ENCODE measurements at regions not wholly inside any gene's neighbourhood (a gene's known extent, or its start where the extent isn't known, plus 50 kb on each side); places are given as distances from the start of the nearest gene placed in this dataset.
"Not testable (repeated sequence)": the region's sequence is repeated elsewhere in the genome, so short reads cannot be mapped to it uniquely, and the experiment has no call there.

DNA sequence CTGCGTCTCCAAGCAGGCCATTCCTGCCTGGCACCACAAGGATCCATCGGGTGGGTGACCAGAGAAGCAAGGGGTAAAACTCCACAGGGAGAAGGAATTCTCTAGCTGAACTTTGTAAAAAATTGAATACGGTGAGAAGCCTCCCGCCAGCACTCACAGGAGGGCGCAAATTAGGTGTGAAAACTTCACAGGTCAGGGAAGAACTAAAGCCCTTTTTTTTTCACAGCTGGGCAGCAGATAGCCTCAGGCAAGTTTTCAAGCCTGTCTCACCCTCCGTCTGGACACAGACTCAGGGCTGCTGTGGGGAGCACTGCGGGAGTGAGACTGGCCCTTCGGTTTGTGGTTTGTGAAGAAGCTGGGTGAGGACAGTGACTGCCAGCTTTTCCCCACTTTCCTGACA is 224.1 kb upstream of the FGF16 start:
- no peak overlapping the region for H3K27ac ChIP-seq (ENCODE audit: low read depth, low read length)
- H3K4me3 ChIP-seq (ENCODE audit: low read length in 3 of 3): no peak overlapping the region
- no peaks in the 10 kb centered on the region for H3K27me3 ChIP-seq (ENCODE audit: control insufficient read depth in 3 of 3, insufficient read depth in 3 of 3, low read length in 3 of 3)
- H3K9me3 ChIP-seq (ENCODE audit: control insufficient read depth in 3 of 3, low read length in 3 of 3): no peaks in the 10 kb centered on the region
- H3K4me1 ChIP-seq (ENCODE audit: control insufficient read depth in 3 of 3, insufficient read depth in 3 of 3, low read length in 3 of 3): no peaks in the 10 kb centered on the region
- no peak overlapping the region for H3K9ac ChIP-seq (ENCODE audit: low read depth in 1 of 3, low read length in 3 of 3)
- H3K36me3 ChIP-seq (ENCODE audit: control insufficient read depth in 3 of 3, insufficient read depth in 3 of 3, low read length in 3 of 3): no peaks in the 10 kb centered on the region

GRCh38 chrX:77264490-77264889 is 182.7 kb upstream of the FGF16 start:
- Histone ChIP-seq H3K27ac (ENCODE audit: low read depth, low read length) (no peak overlapping the region), H3K4me3 (ENCODE audit: low read length in 3 of 3) (no peak overlapping the region), H3K9me3 (ENCODE audit: control insufficient read depth in 3 of 3, low read length in 3 of 3) (peaks cover 0 to 3% (median 0%) of the 10 kb centered on the region in 3 donors), H3K27me3 (ENCODE audit: control insufficient read depth in 3 of 3, insufficient read depth in 3 of 3, low read length in 3 of 3) (no peaks in the 10 kb centered on the region), H3K4me1 (ENCODE audit: control insufficient read depth in 3 of 3, insufficient read depth in 3 of 3, low read length in 3 of 3) (no peaks in the 10 kb centered on the region), H3K9ac (ENCODE audit: low read depth in 1 of 3, low read length in 3 of 3) (no peak overlapping the region), H3K36me3 (ENCODE audit: control insufficient read depth in 3 of 3, insufficient read depth in 3 of 3, low read length in 3 of 3) (no peaks in the 10 kb centered on the region)

DNA sequence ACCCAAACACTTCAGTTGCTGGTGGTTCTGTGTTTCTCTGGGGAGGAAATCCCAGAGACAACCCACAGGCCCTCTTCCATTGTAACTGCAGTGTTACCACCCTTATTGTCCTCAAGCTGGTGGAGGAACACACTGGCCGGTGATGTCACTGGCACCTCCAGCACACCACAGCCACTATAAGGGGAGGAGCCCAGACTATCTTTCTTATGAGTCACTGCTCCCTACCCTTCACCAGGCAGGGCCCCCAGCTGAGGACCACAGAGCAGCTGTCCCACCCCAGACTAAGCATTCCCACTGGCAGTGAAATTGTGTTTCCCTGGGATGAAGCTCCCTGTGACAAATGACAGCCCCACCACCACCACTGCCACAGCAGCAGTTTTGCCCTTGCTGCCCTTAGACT is 171.8 kb upstream of the FGF16 start:
- Histone ChIP-seq H3K4me3 (ENCODE audit: low read length in 3 of 3) (no peak overlapping the region), H3K9ac (ENCODE audit: low read depth in 1 of 3, low read length in 3 of 3) (no peak overlapping the region), H3K4me1 (ENCODE audit: control insufficient read depth in 3 of 3, insufficient read depth in 3 of 3, low read length in 3 of 3) (no peaks in the 10 kb centered on the region), H3K27ac (ENCODE audit: low read depth, low read length) (no peak overlapping the region), H3K9me3 (ENCODE audit: control insufficient read depth in 3 of 3, low read length in 3 of 3) (no peaks in the 10 kb centered on the region), H3K36me3 (ENCODE audit: control insufficient read depth in 3 of 3, insufficient read depth in 3 of 3, low read length in 3 of 3) (no peaks in the 10 kb centered on the region), H3K27me3 (ENCODE audit: control insufficient read depth in 3 of 3, insufficient read depth in 3 of 3, low read length in 3 of 3) (no peaks in the 10 kb centered on the region)

DNA sequence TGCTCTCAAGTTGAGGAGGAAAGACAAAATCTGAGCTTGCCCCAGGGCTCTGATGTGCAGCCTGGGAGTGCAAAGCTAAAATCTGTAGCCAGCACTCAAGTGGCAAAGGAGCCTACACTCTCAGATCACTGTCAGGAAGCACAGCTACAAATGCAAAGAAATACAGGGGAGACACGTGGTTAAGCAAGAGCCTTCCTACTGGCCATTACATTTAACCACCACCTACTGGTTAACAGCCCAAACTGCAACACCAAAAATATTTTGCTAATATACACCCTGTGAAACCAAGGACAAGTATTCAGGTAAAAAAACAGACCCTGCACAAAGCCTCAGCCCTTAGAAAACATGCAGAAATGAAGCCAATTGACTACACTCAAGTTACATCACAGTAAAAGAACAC is 170.4 kb upstream of the FGF16 start:
- Histone ChIP-seq H3K27ac (ENCODE audit: low read depth, low read length) (no peak overlapping the region), H3K36me3 (ENCODE audit: control insufficient read depth in 3 of 3, insufficient read depth in 3 of 3, low read length in 3 of 3) (no peaks in the 10 kb centered on the region), H3K4me3 (ENCODE audit: low read length in 3 of 3) (no peak overlapping the region), H3K27me3 (ENCODE audit: control insufficient read depth in 3 of 3, insufficient read depth in 3 of 3, low read length in 3 of 3) (no peaks in the 10 kb centered on the region), H3K9me3 (ENCODE audit: control insufficient read depth in 3 of 3, low read length in 3 of 3) (no peaks in the 10 kb centered on the region), H3K4me1 (ENCODE audit: control insufficient read depth in 3 of 3, insufficient read depth in 3 of 3, low read length in 3 of 3) (no peaks in the 10 kb centered on the region), H3K9ac (ENCODE audit: low read depth in 1 of 3, low read length in 3 of 3) (no peak overlapping the region)

DNA sequence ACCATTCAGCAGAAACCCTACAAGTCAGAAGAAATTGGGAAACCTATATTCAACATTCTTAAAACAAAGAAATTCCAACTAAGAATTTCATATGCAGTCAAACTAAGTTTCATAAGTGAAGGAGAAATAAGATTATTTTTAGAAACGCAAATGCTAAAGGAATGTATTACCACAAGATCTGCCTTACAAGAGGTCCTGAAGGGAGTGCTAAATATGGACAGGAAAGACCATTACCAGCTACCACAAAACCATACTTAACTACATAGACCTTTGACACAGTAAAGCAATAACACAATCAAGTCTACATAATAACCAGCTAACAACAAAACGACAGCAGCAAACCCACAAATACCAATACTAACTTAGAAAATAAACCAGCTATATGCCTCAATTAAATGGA is 169.3 kb upstream of the FGF16 start:
- Histone ChIP-seq H3K27ac (ENCODE audit: low read depth, low read length) (no peak overlapping the region), H3K4me3 (ENCODE audit: low read length in 3 of 3) (no peak overlapping the region), H3K9me3 (ENCODE audit: control insufficient read depth in 3 of 3, low read length in 3 of 3) (no peaks in the 10 kb centered on the region), H3K9ac (ENCODE audit: low read depth in 1 of 3, low read length in 3 of 3) (no peak overlapping the region), H3K27me3 (ENCODE audit: control insufficient read depth in 3 of 3, insufficient read depth in 3 of 3, low read length in 3 of 3) (no peaks in the 10 kb centered on the region), H3K36me3 (ENCODE audit: control insufficient read depth in 3 of 3, insufficient read depth in 3 of 3, low read length in 3 of 3) (no peaks in the 10 kb centered on the region), H3K4me1 (ENCODE audit: control insufficient read depth in 3 of 3, insufficient read depth in 3 of 3, low read length in 3 of 3) (no peaks in the 10 kb centered on the region)

DNA sequence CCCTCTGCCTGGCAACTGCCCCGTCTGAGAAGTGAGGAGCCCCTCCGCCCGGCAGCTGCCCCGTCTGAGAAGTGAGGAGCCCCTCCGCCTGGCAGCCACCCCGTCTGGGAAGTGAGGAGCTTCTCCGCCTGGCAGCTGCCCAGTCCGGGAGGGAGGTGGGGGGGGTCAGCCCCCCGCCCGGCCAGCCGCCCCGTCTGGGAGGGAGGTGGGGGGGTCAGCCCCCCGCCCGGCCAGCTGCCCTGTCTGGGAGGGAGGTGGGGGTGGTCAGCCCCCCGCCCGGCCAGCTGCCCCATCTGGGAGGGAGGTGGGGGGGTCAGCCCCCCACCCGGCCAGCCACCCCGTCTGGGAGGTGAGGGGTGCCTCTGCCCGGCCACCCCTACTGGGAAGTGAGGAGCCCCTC is 167.8 kb upstream of the FGF16 start:
- not testable (repeated sequence) for H3K9ac ChIP-seq (ENCODE audit: low read depth in 1 of 3, low read length in 3 of 3); H3K27me3 ChIP-seq (ENCODE audit: control insufficient read depth in 3 of 3, insufficient read depth in 3 of 3, low read length in 3 of 3); H3K9me3 ChIP-seq (ENCODE audit: control insufficient read depth in 3 of 3, low read length in 3 of 3); H3K4me3 ChIP-seq (ENCODE audit: low read length in 3 of 3); H3K36me3 ChIP-seq (ENCODE audit: control insufficient read depth in 3 of 3, insufficient read depth in 3 of 3, low read length in 3 of 3); H3K27ac ChIP-seq (ENCODE audit: low read depth, low read length); H3K4me1 ChIP-seq (ENCODE audit: control insufficient read depth in 3 of 3, insufficient read depth in 3 of 3, low read length in 3 of 3)

- Histone ChIP-seq H3K4me3 (ENCODE audit: low read length in 3 of 3) (no peak overlapping the region), H3K4me1 (ENCODE audit: control insufficient read depth in 3 of 3, insufficient read depth in 3 of 3, low read length in 3 of 3) (no peaks in the 10 kb centered on the region), H3K36me3 (ENCODE audit: control insufficient read depth in 3 of 3, insufficient read depth in 3 of 3, low read length in 3 of 3) (no peaks in the 10 kb centered on the region), H3K27ac (ENCODE audit: low read depth, low read length) (no peak overlapping the region), H3K27me3 (ENCODE audit: control insufficient read depth in 3 of 3, insufficient read depth in 3 of 3, low read length in 3 of 3) (no peaks in the 10 kb centered on the region), H3K9me3 (ENCODE audit: control insufficient read depth in 3 of 3, low read length in 3 of 3) (no peaks in the 10 kb centered on the region), H3K9ac (ENCODE audit: low read depth in 1 of 3, low read length in 3 of 3) (no peak overlapping the region)
These were observed 153.7 kb upstream of the FGF16 start for GRCh38 chrX:77293331-77293995.

GRCh38 chrX:77298296-77298695 is 148.9 kb upstream of the FGF16 start:
- Histone ChIP-seq H3K4me3 (ENCODE audit: low read length in 3 of 3) (no peak overlapping the region), H3K27ac (ENCODE audit: low read depth, low read length) (no peak overlapping the region), H3K4me1 (ENCODE audit: control insufficient read depth in 3 of 3, insufficient read depth in 3 of 3, low read length in 3 of 3) (no peaks in the 10 kb centered on the region), H3K9me3 (ENCODE audit: control insufficient read depth in 3 of 3, low read length in 3 of 3) (no peaks in the 10 kb centered on the region), H3K27me3 (ENCODE audit: control insufficient read depth in 3 of 3, insufficient read depth in 3 of 3, low read length in 3 of 3) (no peaks in the 10 kb centered on the region), H3K9ac (ENCODE audit: low read depth in 1 of 3, low read length in 3 of 3) (no peak overlapping the region), H3K36me3 (ENCODE audit: control insufficient read depth in 3 of 3, insufficient read depth in 3 of 3, low read length in 3 of 3) (no peaks in the 10 kb centered on the region)

DNA sequence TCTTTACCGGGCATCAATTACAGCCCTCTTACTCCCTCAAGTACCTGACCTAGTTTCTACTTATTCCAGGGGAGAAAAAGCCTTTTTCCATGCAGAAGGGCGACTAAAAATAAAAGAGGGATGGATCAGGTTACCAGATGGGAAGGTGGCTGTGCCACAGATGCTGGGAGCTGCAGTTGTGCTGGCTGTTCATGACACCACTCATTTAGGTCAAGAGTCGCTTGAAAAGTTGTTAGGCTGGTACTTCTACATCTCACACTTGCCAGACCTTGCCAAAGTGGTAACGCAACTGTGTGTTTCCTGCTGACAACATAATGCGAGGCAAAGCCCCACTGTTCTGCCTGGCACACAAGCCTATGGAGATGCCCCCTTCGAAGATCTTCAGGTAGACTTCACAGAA is 148.4 kb upstream of the FGF16 start:
- no peaks in the 10 kb centered on the region for H3K36me3 ChIP-seq (ENCODE audit: control insufficient read depth in 3 of 3, insufficient read depth in 3 of 3, low read length in 3 of 3)
- H3K27me3 ChIP-seq (ENCODE audit: control insufficient read depth in 3 of 3, insufficient read depth in 3 of 3, low read length in 3 of 3): no peaks in the 10 kb centered on the region
- H3K27ac ChIP-seq (ENCODE audit: low read depth, low read length): no peak overlapping the region
- no peak overlapping the region for H3K4me3 ChIP-seq (ENCODE audit: low read length in 3 of 3)
- H3K9ac ChIP-seq (ENCODE audit: low read depth in 1 of 3, low read length in 3 of 3): no peak overlapping the region
- no peaks in the 10 kb centered on the region for H3K4me1 ChIP-seq (ENCODE audit: control insufficient read depth in 3 of 3, insufficient read depth in 3 of 3, low read length in 3 of 3)
- no peaks in the 10 kb centered on the region for H3K9me3 ChIP-seq (ENCODE audit: control insufficient read depth in 3 of 3, low read length in 3 of 3)

DNA sequence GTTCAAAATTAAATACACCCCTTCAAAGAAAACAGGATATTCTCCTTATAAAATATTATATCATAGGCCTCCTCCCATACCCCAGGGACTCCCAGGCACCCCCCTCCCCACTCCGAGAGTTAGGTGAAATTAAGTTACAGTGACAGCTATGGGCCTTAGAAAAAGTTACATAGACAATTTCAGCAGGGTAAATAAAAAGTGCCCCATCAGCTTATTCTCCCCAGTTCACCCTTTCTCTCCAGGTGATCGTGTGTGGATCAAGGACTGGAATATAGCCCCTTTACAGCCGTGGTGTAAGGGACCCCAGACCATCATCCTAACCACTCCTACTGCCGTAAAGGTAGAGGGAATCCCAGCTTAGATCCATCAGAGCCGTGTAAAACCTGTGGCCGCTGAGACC is 147.6 kb upstream of the FGF16 start:
- no peaks in the 10 kb centered on the region for H3K36me3 ChIP-seq (ENCODE audit: control insufficient read depth in 3 of 3, insufficient read depth in 3 of 3, low read length in 3 of 3)
- H3K4me3 ChIP-seq (ENCODE audit: low read length in 3 of 3): no peak overlapping the region
- no peaks in the 10 kb centered on the region for H3K4me1 ChIP-seq (ENCODE audit: control insufficient read depth in 3 of 3, insufficient read depth in 3 of 3, low read length in 3 of 3)
- no peak overlapping the region for H3K27ac ChIP-seq (ENCODE audit: low read depth, low read length)
- H3K9me3 ChIP-seq (ENCODE audit: control insufficient read depth in 3 of 3, low read length in 3 of 3): no peaks in the 10 kb centered on the region
- no peak overlapping the region for H3K9ac ChIP-seq (ENCODE audit: low read depth in 1 of 3, low read length in 3 of 3)
- no peaks in the 10 kb centered on the region for H3K27me3 ChIP-seq (ENCODE audit: control insufficient read depth in 3 of 3, insufficient read depth in 3 of 3, low read length in 3 of 3)

GRCh38 chrX:77342004-77342403 is 105.2 kb upstream of the FGF16 start:
- Histone ChIP-seq H3K4me1 (ENCODE audit: control insufficient read depth in 3 of 3, insufficient read depth in 3 of 3, low read length in 3 of 3) (no peaks in the 10 kb centered on the region), H3K27me3 (ENCODE audit: control insufficient read depth in 3 of 3, insufficient read depth in 3 of 3, low read length in 3 of 3) (no peaks in the 10 kb centered on the region), H3K9me3 (ENCODE audit: control insufficient read depth in 3 of 3, low read length in 3 of 3) (no peaks in the 10 kb centered on the region), H3K36me3 (ENCODE audit: control insufficient read depth in 3 of 3, insufficient read depth in 3 of 3, low read length in 3 of 3) (no peaks in the 10 kb centered on the region), H3K9ac (ENCODE audit: low read depth in 1 of 3, low read length in 3 of 3) (no peak overlapping the region), H3K27ac (ENCODE audit: low read depth, low read length) (no peak overlapping the region), H3K4me3 (ENCODE audit: low read length in 3 of 3) (no peak overlapping the region)

All from skeletal muscle tissue (tissue), 3 donors.